ENCODE measurements at regions not wholly inside any gene's neighbourhood (a gene's known extent, or its start where the extent isn't known, plus 50 kb on each side); places are given as distances from the start of the nearest gene placed in this dataset.

- Histone ChIP-seq H3K9ac (ENCODE audit: insufficient read length) (no peak overlapping the region), H3K9me3 (ENCODE audit: low read depth, low read length) (no peaks in the 10 kb centered on the region), H3K27ac (no peak overlapping the region), H3K4me3 (no peak overlapping the region), H3K36me3 (ENCODE audit: insufficient read depth, low read length) (no peaks in the 10 kb centered on the region)
- DNase-seq (ENCODE audit: low read depth, low spot score), result no peak
- TF ChIP-seq POLR2AphosphoS5 (IDR thresholded peaks at IDR 0.05; ENCODE audit: borderline replicate concordance, low read depth, low read length) (no peak), EZH2 (IDR thresholded peaks at IDR 0.05) (no peak)
Measured at GRCh38 chr11:122362381-122362780, 246.4 kb upstream of the BLID start.

GRCh38 chr11:122360875-122361274 lies 244.9 kb upstream of the BLID start:
- H3K36me3 ChIP-seq (ENCODE audit: insufficient read depth, low read length), result no peaks in the 10 kb centered on the region
- no peak for TF ChIP-seq POLR2AphosphoS5 (IDR thresholded peaks at IDR 0.05; ENCODE audit: borderline replicate concordance, low read depth, low read length)
- TF ChIP-seq EZH2 (IDR thresholded peaks at IDR 0.05), result no peak
- TF ChIP-seq FOXP2 (optimal IDR thresholded peaks at IDR 0.05; ENCODE audit: control extremely low read depth, extremely low read length, insufficient read depth), result no peak
- H3K9ac ChIP-seq (ENCODE audit: insufficient read length), result no peak overlapping the region
- H3K9me3 ChIP-seq (ENCODE audit: low read depth, low read length), result no peaks in the 10 kb centered on the region
- no peak overlapping the region for H3K4me3 ChIP-seq
- DNase-seq (ENCODE audit: low read depth, low spot score), result no peak
- H3K27ac ChIP-seq, result no peak overlapping the region

GRCh38 chr11:122359081-122359571 lies 243.1 kb upstream of the BLID start:
- no peak overlapping the region for H3K9ac ChIP-seq (ENCODE audit: insufficient read length)
- no peak overlapping the region for H3K27ac ChIP-seq
- H3K4me3 ChIP-seq, result no peak overlapping the region
- TF ChIP-seq POLR2AphosphoS5 (IDR thresholded peaks at IDR 0.05; ENCODE audit: borderline replicate concordance, low read depth, low read length), result no peak
- no peak for DNase-seq (ENCODE audit: low read depth, low spot score)
- H3K36me3 ChIP-seq (ENCODE audit: insufficient read depth, low read length), result no peaks in the 10 kb centered on the region
- H3K9me3 ChIP-seq (ENCODE audit: low read depth, low read length), result no peaks in the 10 kb centered on the region

- no peaks in the 10 kb centered on the region for H3K9me3 ChIP-seq (ENCODE audit: low read depth, low read length)
- no peak overlapping the region for H3K27ac ChIP-seq
- no peak for DNase-seq (ENCODE audit: low read depth, low spot score)
- no peak overlapping the region for H3K4me3 ChIP-seq
- TF ChIP-seq EZH2 (IDR thresholded peaks at IDR 0.05) (no peak), FOXP2 (optimal IDR thresholded peaks at IDR 0.05; ENCODE audit: control extremely low read depth, extremely low read length, insufficient read depth) (no peak), POLR2AphosphoS5 (IDR thresholded peaks at IDR 0.05; ENCODE audit: borderline replicate concordance, low read depth, low read length) (no peak)
- H3K36me3 ChIP-seq (ENCODE audit: insufficient read depth, low read length), result no peaks in the 10 kb centered on the region
- no peak overlapping the region for H3K9ac ChIP-seq (ENCODE audit: insufficient read length)
Measured at GRCh38 chr11:122358292-122358691, 242.3 kb upstream of the BLID start.

GRCh38 chr11:122355968-122356367 lies 240.0 kb upstream of the BLID start:
- DNase-seq (ENCODE audit: low read depth, low spot score), result no peak
- Histone ChIP-seq H3K36me3 (ENCODE audit: insufficient read depth, low read length) (no peaks in the 10 kb centered on the region), H3K27ac (no peak overlapping the region), H3K9me3 (ENCODE audit: low read depth, low read length) (no peaks in the 10 kb centered on the region), H3K9ac (ENCODE audit: insufficient read length) (no peak overlapping the region), H3K4me3 (no peak overlapping the region)
- no peak for TF ChIP-seq FOXP2 (optimal IDR thresholded peaks at IDR 0.05; ENCODE audit: control extremely low read depth, extremely low read length, insufficient read depth)

- TF ChIP-seq POLR2AphosphoS5 (IDR thresholded peaks at IDR 0.05; ENCODE audit: borderline replicate concordance, low read depth, low read length) (no peak), FOXP2 (optimal IDR thresholded peaks at IDR 0.05; ENCODE audit: control extremely low read depth, extremely low read length, insufficient read depth) (no peak), EZH2 (IDR thresholded peaks at IDR 0.05) (no peak)
- no peak overlapping the region for H3K4me3 ChIP-seq
- DNase-seq (ENCODE audit: low read depth, low spot score), result no peak
- no peak overlapping the region for H3K27ac ChIP-seq
- H3K36me3 ChIP-seq (ENCODE audit: insufficient read depth, low read length), result no peaks in the 10 kb centered on the region
- H3K9ac ChIP-seq (ENCODE audit: insufficient read length), result no peak overlapping the region
- no peaks in the 10 kb centered on the region for H3K9me3 ChIP-seq (ENCODE audit: low read depth, low read length)
Measured at GRCh38 chr11:122354025-122354697, 238.1 kb upstream of the BLID start.

- Histone ChIP-seq H3K4me3 (no peak overlapping the region), H3K9me3 (ENCODE audit: low read depth, low read length) (no peaks in the 10 kb centered on the region), H3K36me3 (ENCODE audit: insufficient read depth, low read length) (no peaks in the 10 kb centered on the region), H3K9ac (ENCODE audit: insufficient read length) (no peak overlapping the region), H3K27ac (no peak overlapping the region)
- no peak for DNase-seq (ENCODE audit: low read depth, low spot score)
- TF ChIP-seq POLR2AphosphoS5 (IDR thresholded peaks at IDR 0.05; ENCODE audit: borderline replicate concordance, low read depth, low read length), result no peak
- no peak for TF ChIP-seq FOXP2 (optimal IDR thresholded peaks at IDR 0.05; ENCODE audit: control extremely low read depth, extremely low read length, insufficient read depth)
- TF ChIP-seq EZH2 (IDR thresholded peaks at IDR 0.05), result no peak
Measured at GRCh38 chr11:122353561-122353960, 237.5 kb upstream of the BLID start.

- Histone ChIP-seq H3K4me3 (no peak overlapping the region), H3K36me3 (ENCODE audit: insufficient read depth, low read length) (no peaks in the 10 kb centered on the region), H3K9me3 (ENCODE audit: low read depth, low read length) (no peaks in the 10 kb centered on the region), H3K9ac (ENCODE audit: insufficient read length) (no peak overlapping the region), H3K27ac (no peak overlapping the region)
- no peak for TF ChIP-seq FOXP2 (optimal IDR thresholded peaks at IDR 0.05; ENCODE audit: control extremely low read depth, extremely low read length, insufficient read depth)
- TF ChIP-seq POLR2AphosphoS5 (IDR thresholded peaks at IDR 0.05; ENCODE audit: borderline replicate concordance, low read depth, low read length), result no peak
- no peak for TF ChIP-seq EZH2 (IDR thresholded peaks at IDR 0.05)
- no peak for DNase-seq (ENCODE audit: low read depth, low spot score)
Measured at GRCh38 chr11:122348659-122349409, 232.8 kb upstream of the BLID start.

GRCh38 chr11:122346006-122346405 lies 230.0 kb upstream of the BLID start:
- no peak overlapping the region for H3K27ac ChIP-seq
- TF ChIP-seq FOXP2 (optimal IDR thresholded peaks at IDR 0.05; ENCODE audit: control extremely low read depth, extremely low read length, insufficient read depth) (no peak), POLR2AphosphoS5 (IDR thresholded peaks at IDR 0.05; ENCODE audit: borderline replicate concordance, low read depth, low read length) (no peak), EZH2 (IDR thresholded peaks at IDR 0.05) (no peak)
- H3K4me3 ChIP-seq, result no peak overlapping the region
- no peak overlapping the region for H3K9ac ChIP-seq (ENCODE audit: insufficient read length)
- H3K36me3 ChIP-seq (ENCODE audit: insufficient read depth, low read length), result no peaks in the 10 kb centered on the region
- H3K9me3 ChIP-seq (ENCODE audit: low read depth, low read length), result no peaks in the 10 kb centered on the region
- DNase-seq (ENCODE audit: low read depth, low spot score), result no peak

All from SK-N-MC (cell line).